ENCODE measurements at regions not wholly inside any gene's neighbourhood (a gene's known extent, or its start where the extent isn't known, plus 50 kb on each side); places are given as distances from the start of the nearest gene placed in this dataset.

DNA sequence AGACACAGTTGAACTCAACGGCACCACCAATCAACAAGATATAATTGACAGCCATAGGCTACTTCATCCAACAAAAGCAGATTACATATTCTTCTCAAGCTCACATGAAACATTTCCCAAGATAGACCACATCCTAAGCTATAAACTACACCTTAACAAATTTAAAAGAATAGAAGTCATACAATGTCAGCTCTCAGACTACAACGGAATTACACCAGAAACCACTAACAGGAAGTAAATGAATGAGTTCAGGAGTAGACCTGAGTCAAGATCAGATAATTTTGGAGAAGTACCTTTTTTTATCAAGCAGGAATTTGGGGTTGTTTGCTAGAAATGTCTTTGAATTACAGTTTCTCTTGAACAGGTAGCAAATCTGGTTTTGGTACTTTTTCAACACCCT, 237.8 kb downstream of the TBX18 start:
- TF ChIP-seq EZH2phosphoT487 (IDR thresholded peaks at IDR 0.05; ENCODE audit: borderline replicate concordance) = no peak
- TF ChIP-seq, protein P1, sequence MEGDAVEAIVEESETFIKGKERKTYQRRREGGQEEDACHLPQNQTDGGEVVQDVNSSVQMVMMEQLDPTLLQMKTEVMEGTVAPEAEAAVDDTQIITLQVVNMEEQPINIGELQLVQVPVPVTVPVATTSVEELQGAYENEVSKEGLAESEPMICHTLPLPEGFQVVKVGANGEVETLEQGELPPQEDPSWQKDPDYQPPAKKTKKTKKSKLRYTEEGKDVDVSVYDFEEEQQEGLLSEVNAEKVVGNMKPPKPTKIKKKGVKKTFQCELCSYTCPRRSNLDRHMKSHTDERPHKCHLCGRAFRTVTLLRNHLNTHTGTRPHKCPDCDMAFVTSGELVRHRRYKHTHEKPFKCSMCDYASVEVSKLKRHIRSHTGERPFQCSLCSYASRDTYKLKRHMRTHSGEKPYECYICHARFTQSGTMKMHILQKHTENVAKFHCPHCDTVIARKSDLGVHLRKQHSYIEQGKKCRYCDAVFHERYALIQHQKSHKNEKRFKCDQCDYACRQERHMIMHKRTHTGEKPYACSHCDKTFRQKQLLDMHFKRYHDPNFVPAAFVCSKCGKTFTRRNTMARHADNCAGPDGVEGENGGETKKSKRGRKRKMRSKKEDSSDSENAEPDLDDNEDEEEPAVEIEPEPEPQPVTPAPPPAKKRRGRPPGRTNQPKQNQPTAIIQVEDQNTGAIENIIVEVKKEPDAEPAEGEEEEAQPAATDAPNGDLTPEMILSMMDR (conservative IDR thresholded peaks at IDR 0.05; ENCODE audit: low read length) = no peak
- no peaks in the 10 kb centered on the region for H3K9me2 ChIP-seq (replicated peaks; ENCODE audit: low read depth, low read length)
- no peaks in the 10 kb centered on the region for H3K9me3 ChIP-seq (ENCODE audit: insufficient read depth, low read depth, low read length)
- H3K36me3 ChIP-seq (ENCODE audit: insufficient read depth, low read length) = no peaks in the 10 kb centered on the region
- H2AFZ ChIP-seq (ENCODE audit: low read length) = no peak overlapping the region
- peak overlapping the region; percentile 34 for H3K4me2 ChIP-seq (ENCODE audit: low read depth, low read length, poor library complexity, severe bottlenecking)
- H3F3A ChIP-seq (ENCODE audit: low read depth) = peaks cover 2% of the 10 kb centered on the region; the same call in 1 of the 2 replicates
- no peaks in the 10 kb centered on the region for H3K27me3 ChIP-seq (ENCODE audit: insufficient read depth, low read length, poor library complexity, severe bottlenecking)
- H3K79me2 ChIP-seq (ENCODE audit: insufficient read depth, low read length) = no peaks in the 10 kb centered on the region
- H3K4me1 ChIP-seq (ENCODE audit: insufficient read depth, low read length, poor library complexity, severe bottlenecking) = peaks cover 18% of the 10 kb centered on the region
- no peaks in the 10 kb centered on the region for H4K20me1 ChIP-seq (ENCODE audit: insufficient read depth, low read length, poor library complexity, severe bottlenecking)
- peak overlapping the region; percentile 27 for H3K4me3 ChIP-seq (ENCODE audit: low read length, poor library complexity, severe bottlenecking)
- H3K9ac ChIP-seq (ENCODE audit: low read depth, low read length, poor library complexity, severe bottlenecking) = no peak overlapping the region

DNA sequence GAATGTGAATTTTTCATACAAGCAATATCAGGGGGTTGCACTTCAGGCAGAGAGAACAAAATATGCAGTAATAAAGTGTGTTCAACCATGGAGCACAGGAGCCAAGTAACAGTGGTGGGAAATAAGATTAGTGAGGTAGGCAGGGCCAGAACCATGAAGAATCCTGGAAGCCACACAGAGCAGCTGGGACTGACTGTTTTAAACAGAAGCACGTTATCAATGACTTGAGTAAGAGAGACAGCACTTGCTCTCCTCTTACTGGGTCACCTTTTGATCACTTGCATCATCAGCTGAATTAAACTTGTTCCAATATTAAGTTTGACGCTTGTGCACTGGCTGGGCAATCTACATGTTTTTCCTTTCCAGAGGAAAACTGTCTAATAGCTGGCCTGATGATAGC, 238.5 kb downstream of the TBX18 start:
- Histone ChIP-seq H3K9me3 (ENCODE audit: insufficient read depth, low read depth, low read length) (no peaks in the 10 kb centered on the region), H3F3A (ENCODE audit: low read depth) (peaks cover 2% of the 10 kb centered on the region; the same call in 1 of the 2 replicates), H3K79me2 (ENCODE audit: insufficient read depth, low read length) (no peaks in the 10 kb centered on the region), H3K9me2 (replicated peaks; ENCODE audit: low read depth, low read length) (no peaks in the 10 kb centered on the region), H3K9ac (ENCODE audit: low read depth, low read length, poor library complexity, severe bottlenecking) (no peak overlapping the region), H4K20me1 (ENCODE audit: insufficient read depth, low read length, poor library complexity, severe bottlenecking) (no peaks in the 10 kb centered on the region), H3K4me3 (ENCODE audit: low read length, poor library complexity, severe bottlenecking) (no peak overlapping the region), H3K4me2 (ENCODE audit: low read depth, low read length, poor library complexity, severe bottlenecking) (peak overlapping the region; percentile 34), H3K27me3 (ENCODE audit: insufficient read depth, low read length, poor library complexity, severe bottlenecking) (no peaks in the 10 kb centered on the region), H3K4me1 (ENCODE audit: insufficient read depth, low read length, poor library complexity, severe bottlenecking) (peaks cover 18% of the 10 kb centered on the region), H2AFZ (ENCODE audit: low read length) (no peak overlapping the region), H3K36me3 (ENCODE audit: insufficient read depth, low read length) (no peaks in the 10 kb centered on the region)
- no peak for TF ChIP-seq EZH2phosphoT487 (IDR thresholded peaks at IDR 0.05; ENCODE audit: borderline replicate concordance)
- TF ChIP-seq, protein P1 (conservative IDR thresholded peaks at IDR 0.05; ENCODE audit: low read length) = no peak

DNA sequence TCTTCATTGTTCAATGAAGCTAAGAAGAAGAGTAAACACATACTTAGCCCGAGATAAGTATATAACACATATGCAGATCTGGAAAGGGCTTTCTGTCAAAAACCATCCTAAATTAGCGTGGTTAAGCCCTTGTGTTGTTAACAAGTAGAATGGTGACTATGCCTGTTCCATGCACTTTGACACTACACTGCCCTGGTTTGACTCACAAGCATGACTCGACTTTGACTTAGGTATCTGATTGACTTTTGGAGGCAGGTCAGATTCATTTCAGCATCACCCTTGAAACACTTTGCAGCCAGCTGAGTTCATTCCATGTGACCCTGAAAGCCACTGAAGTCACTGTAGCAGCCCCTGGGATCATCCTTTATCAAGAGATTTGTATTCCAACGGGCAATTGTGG, 239.8 kb downstream of the TBX18 start:
- Histone ChIP-seq H3K9ac (ENCODE audit: low read depth, low read length, poor library complexity, severe bottlenecking) (no peak overlapping the region), H3K79me2 (ENCODE audit: insufficient read depth, low read length) (no peaks in the 10 kb centered on the region), H3K9me2 (replicated peaks; ENCODE audit: low read depth, low read length) (no peaks in the 10 kb centered on the region), H4K20me1 (ENCODE audit: insufficient read depth, low read length, poor library complexity, severe bottlenecking) (no peaks in the 10 kb centered on the region), H3F3A (ENCODE audit: low read depth) (peaks cover 2% of the 10 kb centered on the region; the same call in 1 of the 2 replicates), H3K27me3 (ENCODE audit: insufficient read depth, low read length, poor library complexity, severe bottlenecking) (no peaks in the 10 kb centered on the region), H3K4me1 (ENCODE audit: insufficient read depth, low read length, poor library complexity, severe bottlenecking) (peaks cover 18% of the 10 kb centered on the region), H3K9me3 (ENCODE audit: insufficient read depth, low read depth, low read length) (no peaks in the 10 kb centered on the region), H3K4me3 (ENCODE audit: low read length, poor library complexity, severe bottlenecking) (no peak overlapping the region), H3K4me2 (ENCODE audit: low read depth, low read length, poor library complexity, severe bottlenecking) (no peak overlapping the region), H3K36me3 (ENCODE audit: insufficient read depth, low read length) (no peaks in the 10 kb centered on the region), H2AFZ (ENCODE audit: low read length) (no peak overlapping the region)
- TF ChIP-seq EZH2phosphoT487 (IDR thresholded peaks at IDR 0.05; ENCODE audit: borderline replicate concordance) = no peak
- TF ChIP-seq, protein P1 (conservative IDR thresholded peaks at IDR 0.05; ENCODE audit: low read length) = no peak
